ENCODE measurements at regions not wholly inside any gene's neighbourhood (a gene's known extent, or its start where the extent isn't known, plus 50 kb on each side); places are given as distances from the start of the nearest gene placed in this dataset.

- ChIA-PET CTCF (interaction anchor here (1.2 to 3.9 kb wide), 7 partner anchors 9 to 250 kb away, joined by 5 to 39 read pairs (median 10); no protein-coding TSS in a partner anchor), POLR2A (interaction anchor here (0.6 to 1.1 kb wide), 2 partner anchors 15 to 141 kb away, joined by 3 read pairs; no protein-coding TSS in a partner anchor)
- no peak for DNase-seq (ENCODE audit: low read depth, low spot score)
- no peak for TF ChIP-seq CTCF (IDR thresholded peaks at IDR 0.05; ENCODE audit: insufficient read depth, low read length, missing control alignments)
- H3K4me3 ChIP-seq (ENCODE audit: low read depth, low read length) = no peak overlapping the region
These were observed 338.8 kb upstream of the TMEM132C start for GRCh38 chr12:127928178-127928577.

- POLR2A ChIA-PET = interaction anchor here (0.6 to 1.1 kb wide), 2 partner anchors 14 to 140 kb away, joined by 3 read pairs; no protein-coding TSS in a partner anchor
- peak; percentile 58 for DNase-seq (ENCODE audit: low read depth, low spot score)
- no peak for TF ChIP-seq CTCF (IDR thresholded peaks at IDR 0.05; ENCODE audit: insufficient read depth, low read length, missing control alignments)
- no peak overlapping the region for H3K4me3 ChIP-seq (ENCODE audit: low read depth, low read length)
- CTCF ChIA-PET = interaction anchor here (1.1 to 3.9 kb wide), 6 partner anchors 14 to 243 kb away, joined by 3 to 35 read pairs (median 6); no protein-coding TSS in a partner anchor
These were observed 338.1 kb upstream of the TMEM132C start for GRCh38 chr12:127928615-127929571.

- CTCF ChIA-PET = interaction anchor here (0.8 to 2.0 kb wide), 5 partner anchors 21 to 252 kb away, joined by 3 to 10 read pairs (median 3); no protein-coding TSS in a partner anchor
- TF ChIP-seq CTCF (IDR thresholded peaks at IDR 0.05; ENCODE audit: insufficient read depth, low read length, missing control alignments) = no peak
- no peak overlapping the region for H3K4me3 ChIP-seq (ENCODE audit: low read depth, low read length)
- POLR2A ChIA-PET = interaction anchor here (0.7 kb wide), 1 partner anchor 252 kb away, joined by 3 read pairs; no protein-coding TSS in a partner anchor
- no peak for DNase-seq (ENCODE audit: low read depth, low spot score)
These were observed 336.8 kb upstream of the TMEM132C start for GRCh38 chr12:127930122-127930521.

GRCh38 chr12:127934409-127934808 is 332.6 kb upstream of the TMEM132C start:
- TF ChIP-seq CTCF (IDR thresholded peaks at IDR 0.05; ENCODE audit: insufficient read depth, low read length, missing control alignments) = no peak
- H3K4me3 ChIP-seq (ENCODE audit: low read depth, low read length) = no peak overlapping the region
- ChIA-PET CTCF (no interaction called here), POLR2A (no interaction called here)
- no peak for DNase-seq (ENCODE audit: low read depth, low spot score)

GRCh38 chr12:127936463-127936862 is 330.5 kb upstream of the TMEM132C start:
- ChIA-PET POLR2A (no interaction called here), CTCF (interaction anchor here (1.6 kb wide), 2 partner anchors 9 to 131 kb away, joined by 4 read pairs; no protein-coding TSS in a partner anchor)
- TF ChIP-seq CTCF (IDR thresholded peaks at IDR 0.05; ENCODE audit: insufficient read depth, low read length, missing control alignments) = no peak
- no peak overlapping the region for H3K4me3 ChIP-seq (ENCODE audit: low read depth, low read length)
- DNase-seq (ENCODE audit: low read depth, low spot score) = no peak

- POLR2A ChIA-PET = no interaction called here
- CTCF ChIA-PET = interaction anchor here (1.0 kb wide), 1 partner anchor 8 kb away, joined by 3 read pairs; no protein-coding TSS in a partner anchor
- TF ChIP-seq CTCF (IDR thresholded peaks at IDR 0.05; ENCODE audit: insufficient read depth, low read length, missing control alignments) = no peak
- H3K4me3 ChIP-seq (ENCODE audit: low read depth, low read length) = no peak overlapping the region
- no peak for DNase-seq (ENCODE audit: low read depth, low spot score)
These were observed 325.6 kb upstream of the TMEM132C start for GRCh38 chr12:127941332-127941731.
